Fibroblast of upper back skin (primary cell): ENCODE measurements at regions not wholly inside any gene's neighbourhood (a gene's known extent, or its start where the extent isn't known, plus 50 kb on each side); places are given as distances from the start of the nearest gene placed in this dataset.
A peak's percentile ranks its signal among the peaks of the same experiment; 100 is the strongest.
"Not testable (repeated sequence)": the region's sequence is repeated elsewhere in the genome, so short reads cannot be mapped to it uniquely, and the experiment has no call there.

Source experiments
- DNase-seq: peaks from one replicate; pipeline ENCODE4 v3.0.0-alpha.2; 2013

DNA sequence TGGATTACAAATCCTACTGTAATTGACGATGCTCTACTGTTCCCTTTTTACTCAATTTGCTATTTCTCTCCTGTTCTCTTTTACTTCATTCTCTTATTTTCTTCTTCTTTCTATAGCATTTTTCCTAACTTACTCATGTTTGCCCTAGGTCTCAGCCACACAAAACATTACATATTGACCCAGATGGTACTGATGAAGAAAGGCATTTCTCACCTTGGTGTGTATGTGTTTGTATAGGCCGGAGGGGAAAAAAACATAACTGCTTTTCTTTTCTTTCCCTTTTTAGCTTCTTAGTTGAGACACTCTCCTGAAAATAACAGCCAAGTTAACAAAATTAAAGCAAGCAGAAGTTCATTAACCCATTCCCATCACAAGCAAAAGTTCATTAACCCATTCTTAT, 1019.8 kb upstream of the CDH18 start:
- DNase-seq: no peak

DNA sequence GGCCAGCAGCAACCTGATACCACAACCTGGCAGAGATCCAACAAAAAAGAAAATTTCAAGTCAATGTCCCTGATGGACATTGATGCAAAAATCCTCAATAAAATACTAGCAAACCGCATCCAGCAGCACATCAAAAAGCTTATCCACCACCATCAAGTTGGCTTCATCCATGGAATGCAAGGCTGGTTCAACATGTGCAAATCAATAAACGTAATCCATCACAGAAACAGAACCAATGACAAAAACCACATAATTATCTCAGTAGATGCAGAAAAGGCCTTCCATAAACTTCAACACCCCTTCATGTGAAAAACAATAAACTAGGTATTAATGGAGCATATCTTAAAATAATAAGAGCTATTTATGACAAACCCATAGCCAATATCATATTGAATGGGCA, 1000.9 kb upstream of the CDH18 start:
- DNase-seq: not testable (repeated sequence)

DNA sequence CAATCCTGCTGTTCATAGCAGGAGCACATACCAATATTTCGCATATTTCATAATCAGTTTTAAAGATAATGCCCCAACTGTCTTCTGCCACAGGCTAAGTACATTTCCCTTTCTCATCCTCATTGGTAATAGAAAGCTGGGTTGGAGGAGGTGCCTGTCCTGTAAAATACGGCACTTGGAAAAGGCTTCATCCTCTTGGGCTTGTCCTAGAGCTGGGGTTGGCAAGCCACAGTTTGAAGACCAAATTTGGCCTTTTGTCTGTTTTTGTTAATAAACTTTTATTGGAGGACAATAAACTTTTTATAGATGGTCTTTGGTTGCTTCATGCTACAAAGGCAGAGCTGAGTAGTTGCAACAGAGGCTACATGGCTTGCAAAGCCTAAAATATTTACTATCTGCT, 997.8 kb upstream of the CDH18 start:
- no peak for DNase-seq

DNA sequence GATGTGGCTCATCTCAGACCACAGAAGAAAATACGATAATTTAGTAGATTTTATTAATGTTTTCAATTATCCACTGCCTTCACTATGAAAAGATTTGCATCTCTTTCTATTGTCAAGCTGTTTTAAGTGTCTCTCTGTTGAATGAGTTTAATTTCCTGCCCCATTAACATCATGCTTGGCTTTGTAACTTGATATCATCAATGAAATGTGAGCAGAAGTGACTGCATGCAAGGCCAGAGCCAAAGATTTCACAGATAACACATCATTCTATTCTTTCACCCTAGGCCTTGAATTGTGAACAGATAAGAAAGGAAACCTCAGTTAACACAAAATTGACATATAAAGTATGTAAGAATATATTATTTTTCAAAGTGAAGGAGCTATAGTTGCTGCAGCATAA, 986.4 kb upstream of the CDH18 start:
- no peak for DNase-seq

DNA sequence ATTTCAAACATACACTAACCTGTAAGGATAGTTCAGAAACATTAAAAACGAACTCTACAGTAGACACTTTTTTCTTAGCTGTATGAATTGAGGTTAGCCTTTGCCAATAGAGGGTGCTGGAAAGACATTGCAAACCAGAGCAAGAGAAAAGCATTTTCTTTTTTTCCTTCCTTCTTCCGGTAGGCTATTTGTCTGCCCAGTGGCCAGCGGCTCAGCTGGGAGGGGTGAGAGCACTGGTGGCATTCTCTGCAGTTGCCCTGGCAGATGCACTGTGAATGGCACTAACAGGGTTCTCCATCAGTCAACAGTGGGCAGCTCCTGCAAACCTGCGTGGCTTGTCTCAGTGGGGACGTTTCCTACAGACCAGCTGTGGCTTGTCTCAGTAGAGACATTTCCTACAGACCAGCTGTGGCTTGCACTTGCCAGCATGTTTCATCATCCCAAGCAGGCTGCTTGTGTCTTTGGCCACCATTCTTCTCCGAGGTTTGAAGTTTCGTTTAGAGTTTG, 984.5 kb upstream of the CDH18 start:
- peak; percentile 36 for DNase-seq

DNA sequence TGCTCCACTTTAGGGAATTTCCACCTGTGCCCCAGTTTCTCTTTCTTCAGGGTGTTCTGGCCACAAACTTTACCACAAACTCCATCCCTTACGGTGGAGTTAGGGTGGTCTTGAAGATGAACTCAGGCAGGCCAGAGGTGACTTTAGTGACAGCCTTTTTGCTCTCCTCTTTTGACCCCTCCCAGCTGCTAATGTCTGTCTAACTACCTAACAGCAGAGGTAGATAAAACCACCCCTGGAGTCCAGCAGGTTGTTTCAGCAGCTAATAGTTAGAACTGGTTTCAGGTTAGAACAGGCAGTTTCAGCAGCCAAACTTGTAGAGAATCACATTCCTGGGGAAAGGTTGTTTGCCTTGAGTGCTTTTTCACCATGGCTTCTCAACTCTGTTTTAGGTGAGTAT, 971.3 kb upstream of the CDH18 start:
- no peak for DNase-seq

DNA sequence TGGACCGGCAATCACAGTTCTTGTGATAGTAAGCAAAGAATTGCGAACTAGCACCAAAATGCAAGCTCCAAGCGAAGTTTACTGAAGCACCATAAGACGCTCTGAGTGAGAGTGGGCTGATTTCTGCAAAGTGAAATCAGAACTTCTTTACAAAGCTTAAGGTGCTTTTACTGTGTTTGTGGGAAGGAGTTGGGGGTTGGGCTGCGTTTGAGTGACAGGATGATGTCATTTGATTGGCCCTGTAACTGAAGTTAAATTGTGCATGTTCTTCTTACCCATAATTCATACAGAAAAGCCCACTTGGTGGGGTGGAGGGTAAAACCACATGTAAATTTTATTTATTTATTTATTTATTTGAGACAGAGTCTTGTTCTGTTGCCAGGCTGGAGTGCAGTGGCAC, 970.6 kb upstream of the CDH18 start:
- DNase-seq: no peak

DNA sequence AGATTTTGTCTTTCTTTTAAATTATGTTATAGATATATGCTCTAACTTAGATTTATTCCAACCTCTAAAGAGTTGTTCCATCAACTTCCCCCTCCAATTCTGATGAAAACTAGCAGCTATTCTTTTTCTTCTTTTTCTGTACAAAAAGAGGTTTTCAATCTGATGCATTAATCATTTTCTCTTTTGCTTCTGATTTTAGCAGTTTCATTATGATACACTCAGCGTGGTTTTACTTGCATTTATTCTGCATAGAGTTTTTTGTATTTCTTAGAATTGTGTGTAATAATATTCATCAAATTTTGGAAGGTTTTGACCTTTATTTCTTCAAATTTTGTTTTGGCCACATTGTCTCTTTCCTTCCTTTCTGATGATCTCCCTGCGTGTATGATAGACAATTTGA, 968.1 kb upstream of the CDH18 start:
- no peak for DNase-seq

DNA sequence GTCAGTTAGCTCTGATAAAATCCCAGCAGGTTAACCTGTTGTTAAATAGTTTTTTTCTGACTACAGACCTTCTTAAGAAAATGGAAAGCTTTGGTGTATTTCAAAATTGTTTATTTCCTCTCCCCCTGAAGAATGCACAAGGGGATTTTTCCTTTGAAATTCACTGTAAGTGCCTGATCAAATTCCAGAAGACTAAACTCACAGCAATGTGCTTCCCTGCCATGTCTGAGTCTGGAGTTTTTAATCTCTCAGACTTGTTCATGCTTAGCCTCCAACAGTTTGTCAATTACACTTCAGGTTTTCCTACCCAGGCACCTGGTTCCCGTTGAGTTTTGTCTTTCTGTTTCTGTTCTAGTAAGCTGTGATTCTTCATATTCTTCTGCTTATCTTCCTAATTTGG, 961.6 kb upstream of the CDH18 start:
- DNase-seq: no peak

DNA sequence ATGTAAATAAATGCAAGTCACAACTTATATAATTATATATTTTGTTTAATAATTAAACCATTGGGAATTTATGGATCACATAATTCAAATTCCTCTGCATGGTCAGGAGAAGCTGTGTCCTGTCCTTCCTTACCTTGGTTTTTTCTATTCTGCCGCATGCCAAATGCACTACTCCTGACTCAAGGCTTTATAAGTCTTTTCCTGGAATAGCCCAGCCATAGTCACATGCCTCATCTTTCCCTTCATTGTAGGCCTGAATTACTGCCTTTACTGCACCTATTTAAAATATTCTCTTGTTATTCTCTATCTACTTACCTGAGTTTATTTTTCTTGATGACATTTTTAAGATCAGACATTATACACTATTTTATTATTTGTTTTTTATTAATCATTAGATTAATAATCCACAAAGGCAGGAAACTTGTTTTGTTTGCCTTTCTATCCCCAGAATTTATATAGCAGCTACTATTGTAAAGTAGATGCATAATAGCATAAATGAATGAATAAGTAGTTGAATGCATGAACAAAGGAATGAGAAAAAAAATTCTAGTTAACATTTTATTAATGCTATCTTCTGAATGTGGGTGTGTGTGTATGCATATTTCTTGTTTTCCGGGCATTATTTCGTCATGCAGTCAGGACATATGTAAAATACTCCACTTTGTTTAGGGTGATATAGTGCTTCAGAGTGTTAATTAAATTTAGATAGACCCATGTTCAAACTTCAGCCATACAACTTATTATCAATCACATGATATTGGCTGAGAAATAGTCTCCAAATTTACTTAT, 955.4 kb upstream of the CDH18 start:
- not testable (repeated sequence) for DNase-seq

DNA sequence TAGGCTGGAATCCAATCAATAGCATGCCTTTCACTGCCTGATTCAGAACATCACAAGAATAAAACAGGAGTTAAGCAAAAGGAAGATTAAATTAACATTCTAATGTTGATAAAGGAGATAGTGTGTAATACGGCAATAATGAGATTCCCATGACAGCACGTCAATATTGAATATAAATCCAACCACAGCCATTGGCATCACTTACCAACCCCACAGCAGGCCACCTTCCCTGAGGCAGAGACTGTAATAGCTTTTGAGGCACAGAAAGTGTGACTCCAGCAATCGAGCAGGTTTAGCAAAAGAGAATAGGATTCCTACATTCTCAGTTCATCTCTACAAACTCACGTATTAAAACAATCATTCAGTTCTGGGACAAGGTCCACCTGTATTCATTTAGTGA, 954.6 kb upstream of the CDH18 start:
- DNase-seq: not testable (repeated sequence)

DNA sequence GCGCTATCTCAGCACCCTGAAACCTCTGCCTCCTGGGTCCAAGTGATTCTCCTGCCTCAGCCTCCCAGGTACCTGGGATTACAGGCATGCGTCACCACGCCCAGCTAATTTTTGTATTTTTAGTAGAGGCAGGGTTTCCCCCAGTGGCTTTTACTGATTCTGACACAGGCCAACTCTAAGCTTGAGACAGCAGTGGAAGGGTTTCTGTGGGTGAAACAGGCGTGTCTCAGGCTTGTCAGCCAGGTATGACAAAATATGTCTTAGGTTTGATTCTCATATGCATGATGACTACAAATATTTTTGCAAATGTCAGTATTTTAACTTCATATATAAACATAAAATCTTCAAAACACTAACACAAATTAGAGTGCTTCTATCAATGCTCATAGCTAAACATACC, 952.8 kb upstream of the CDH18 start:
- DNase-seq: not testable (repeated sequence)

DNA sequence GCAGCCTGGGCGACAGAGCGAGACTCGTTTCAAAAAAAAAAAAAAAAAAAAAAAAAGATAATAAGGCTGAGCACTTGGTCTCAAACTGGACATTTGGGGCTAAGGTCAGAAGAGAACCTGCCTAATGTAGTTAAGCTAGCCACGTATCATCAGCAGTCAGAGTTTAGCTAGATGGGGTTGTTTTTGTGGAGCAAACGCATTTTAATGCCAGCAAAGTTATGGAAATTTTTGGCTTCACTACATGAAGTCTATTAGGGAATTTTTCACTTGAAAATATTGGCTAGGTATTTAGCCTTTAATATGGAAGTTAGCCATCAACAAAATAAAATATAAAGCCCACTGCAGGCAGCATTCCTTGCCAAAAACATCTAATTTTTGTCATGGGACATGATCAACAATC, 902.9 kb upstream of the CDH18 start:
- not testable (repeated sequence) for DNase-seq

DNA sequence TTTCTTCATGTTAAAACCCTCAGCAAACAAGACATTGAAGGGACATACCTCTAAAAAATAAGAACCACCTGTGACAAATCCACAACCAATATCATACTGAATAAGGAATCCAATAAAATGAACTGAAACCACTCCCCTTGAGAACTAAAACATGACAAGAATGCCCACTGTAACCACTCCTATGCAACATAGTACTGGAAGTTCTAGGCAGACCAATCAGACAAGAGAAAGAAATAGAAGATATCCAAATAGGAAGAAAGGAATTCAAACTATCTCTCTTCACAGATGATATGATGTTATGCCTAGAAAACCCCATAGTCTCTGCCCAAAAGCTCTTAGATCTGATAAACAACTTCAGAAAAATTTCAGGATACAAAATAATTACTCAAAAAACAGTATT, 887.7 kb upstream of the CDH18 start:
- not testable (repeated sequence) for DNase-seq

DNA sequence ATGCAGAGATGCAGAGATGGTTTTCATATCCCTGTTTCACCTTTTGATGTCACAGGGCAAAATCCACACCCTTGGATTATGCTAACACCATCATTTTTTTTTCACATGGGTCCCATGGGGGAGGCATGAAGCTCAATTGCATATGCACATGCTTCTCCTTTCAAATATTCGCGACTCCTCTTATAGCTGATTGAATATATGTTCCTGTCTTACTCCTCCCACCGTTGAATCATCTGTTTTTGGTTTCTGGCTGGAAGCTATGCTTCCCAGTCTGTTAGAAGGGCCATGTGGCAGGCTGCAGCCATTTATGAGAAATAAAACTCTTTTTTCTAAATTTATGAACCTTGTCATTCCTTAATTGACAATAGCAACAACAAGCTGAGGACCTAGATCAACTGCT, 877.9 kb upstream of the CDH18 start:
- not testable (repeated sequence) for DNase-seq

DNA sequence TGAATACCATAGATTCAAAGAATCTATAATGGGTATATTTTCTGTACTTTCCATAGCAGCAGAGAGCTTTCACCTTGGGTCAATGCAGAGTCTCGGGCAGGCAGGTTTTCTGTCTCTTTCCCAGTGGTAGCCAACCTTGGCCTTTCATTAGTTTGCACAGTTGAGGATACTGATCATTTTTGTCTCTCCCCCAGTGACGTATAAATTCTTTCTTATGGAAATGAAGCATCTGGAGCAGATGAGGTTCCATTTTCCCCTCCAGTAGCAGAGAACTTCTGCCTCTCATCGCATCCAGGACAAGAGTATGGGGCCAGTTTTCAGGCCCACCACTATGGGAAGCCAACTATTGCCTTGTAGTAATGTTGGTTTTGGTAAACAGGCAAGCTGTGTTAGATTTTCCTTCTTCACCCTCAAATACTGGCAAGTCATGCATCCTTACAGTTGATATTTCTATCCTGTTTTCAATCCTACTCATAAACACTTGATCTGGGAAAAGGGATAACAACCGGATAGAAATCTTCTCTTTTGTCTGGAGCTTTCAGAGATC, 845.2 kb upstream of the CDH18 start:
- DNase-seq: no peak

DNA sequence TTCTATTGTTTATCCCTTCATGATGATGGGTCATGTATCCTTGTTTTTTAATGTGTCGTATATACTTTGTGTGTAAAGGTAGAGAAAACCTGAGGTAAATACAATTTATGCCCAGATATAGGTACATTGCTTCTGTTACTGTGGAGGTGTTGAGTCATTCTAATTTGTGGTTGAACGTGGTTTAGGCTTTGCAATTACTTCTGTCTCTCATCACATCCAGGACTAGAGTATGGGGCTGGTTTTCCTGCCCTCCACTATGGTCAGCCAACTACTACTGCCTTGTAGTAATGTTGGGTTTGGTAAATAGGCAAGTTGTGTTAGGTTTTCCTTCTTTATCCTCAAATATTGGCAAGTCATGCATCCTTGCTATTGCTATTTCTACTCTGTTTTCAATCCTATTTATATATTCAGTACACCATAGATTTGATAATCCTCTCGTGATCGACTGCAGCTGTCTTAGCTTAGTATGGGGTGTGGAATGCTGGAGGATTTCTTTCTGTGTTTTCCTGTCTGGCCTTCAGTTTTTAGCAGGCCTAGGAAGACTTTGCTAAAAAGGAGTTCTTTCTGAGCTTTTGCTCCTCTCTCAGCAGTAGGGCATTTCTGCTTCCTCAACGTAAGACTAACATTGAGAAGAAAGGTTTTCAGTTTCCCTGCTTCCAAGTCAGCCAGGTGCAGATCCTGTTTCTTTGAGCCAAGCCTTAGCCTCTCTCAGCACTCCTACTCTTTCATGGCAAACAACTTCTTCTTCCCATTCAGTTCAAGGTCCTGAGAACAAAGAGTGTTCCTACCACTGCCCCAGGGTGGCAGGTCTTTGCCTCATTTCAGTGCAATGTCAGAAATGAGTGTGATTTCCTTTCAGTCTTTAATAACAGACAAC, 844.4 kb upstream of the CDH18 start:
- DNase-seq: peak; percentile 8

DNA sequence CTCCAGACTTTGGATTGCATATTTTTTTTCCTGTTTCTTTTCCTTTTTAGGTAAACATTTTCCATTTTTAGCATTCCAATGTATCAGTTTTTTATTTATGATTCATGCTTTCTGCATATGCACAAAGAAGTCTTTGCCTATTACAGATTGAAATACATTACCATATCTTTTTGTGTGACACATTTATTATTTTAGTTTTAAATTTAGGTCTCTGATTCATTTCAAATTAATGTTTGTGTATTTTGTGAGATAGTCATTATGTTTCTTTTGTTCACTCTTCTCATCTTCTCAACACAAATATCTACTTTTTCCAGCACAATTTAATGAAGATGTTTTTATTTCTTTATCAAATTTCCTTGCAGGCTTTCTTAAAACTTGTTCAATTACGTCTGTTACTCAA, 838.0 kb upstream of the CDH18 start:
- peak; percentile 2 for DNase-seq

DNA sequence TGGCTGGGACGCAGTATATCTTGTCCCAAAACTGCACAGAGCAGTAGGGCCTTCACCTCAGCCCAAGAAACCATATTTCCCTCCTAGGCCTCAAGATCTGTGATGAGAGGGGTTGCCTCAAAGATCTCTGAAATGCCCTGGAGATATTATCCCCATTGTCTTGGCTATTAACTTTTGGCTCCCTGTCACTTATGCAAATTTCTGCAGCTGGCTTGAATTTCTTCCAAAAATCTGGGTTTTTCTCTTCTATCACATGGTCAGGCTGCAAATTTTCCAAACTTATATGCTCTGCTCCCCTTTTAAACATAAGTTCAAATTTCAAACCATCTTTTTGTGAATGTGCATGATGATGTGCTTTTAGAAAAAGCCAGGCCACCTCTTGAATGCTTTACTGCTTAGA, 809.2 kb upstream of the CDH18 start:
- DNase-seq: not testable (repeated sequence)

DNA sequence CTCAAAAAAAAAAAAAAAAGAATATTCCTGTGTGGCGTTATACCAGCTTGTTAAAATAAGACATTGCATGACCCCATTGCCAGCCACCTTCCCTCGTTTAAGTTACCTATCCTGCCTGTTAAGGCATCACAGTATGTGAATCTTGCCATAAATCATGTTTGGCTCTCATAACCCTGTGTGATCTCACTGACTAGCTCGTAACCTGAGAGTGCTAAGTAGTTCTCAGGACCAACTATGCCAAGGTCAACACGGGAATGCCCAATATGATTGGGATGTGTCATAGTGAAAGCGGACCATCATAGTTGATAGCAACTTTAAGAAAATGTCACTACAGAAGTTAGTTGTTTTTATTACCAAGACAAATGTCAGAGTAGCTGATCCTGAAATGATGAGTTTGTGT, 796.8 kb upstream of the CDH18 start:
- not testable (repeated sequence) for DNase-seq

DNA sequence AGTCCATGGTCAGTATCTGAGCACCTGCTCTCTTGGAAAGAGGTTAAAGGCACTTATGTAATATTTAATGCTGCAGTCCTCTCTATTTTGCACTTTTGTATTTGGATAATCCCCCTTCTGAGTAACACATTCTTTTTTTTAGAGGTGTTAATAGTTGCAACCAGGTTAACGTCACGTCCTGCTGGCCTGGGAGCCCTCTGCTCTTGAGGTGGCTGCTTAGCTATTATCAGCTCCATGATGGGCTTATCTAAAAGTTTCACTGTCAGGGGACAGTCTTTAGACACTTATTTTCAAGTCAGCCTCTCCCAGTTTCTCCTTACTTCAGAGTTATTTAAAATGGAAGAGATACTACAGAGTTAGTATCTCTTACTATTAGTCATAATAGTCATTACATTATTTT, 795.5 kb upstream of the CDH18 start:
- DNase-seq: not testable (repeated sequence)

DNA sequence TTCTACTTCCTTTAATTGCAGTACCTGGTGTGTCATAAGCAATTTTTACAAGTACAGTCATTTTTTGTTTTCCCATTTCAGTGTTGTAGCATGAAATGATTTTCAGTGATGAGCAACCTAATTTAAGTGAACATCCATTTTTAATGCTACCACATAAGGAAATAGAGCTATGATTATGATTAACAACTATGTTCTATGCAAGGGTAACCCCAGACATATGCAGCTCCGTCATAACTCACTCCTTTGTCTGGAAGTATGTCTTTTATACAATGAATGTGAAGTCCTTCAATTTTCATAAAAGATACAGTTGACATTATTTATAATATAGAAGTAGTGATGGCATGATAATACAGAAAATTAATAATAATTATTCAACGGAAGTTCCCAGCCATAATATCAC, 783.3 kb upstream of the CDH18 start:
- not testable (repeated sequence) for DNase-seq

DNA sequence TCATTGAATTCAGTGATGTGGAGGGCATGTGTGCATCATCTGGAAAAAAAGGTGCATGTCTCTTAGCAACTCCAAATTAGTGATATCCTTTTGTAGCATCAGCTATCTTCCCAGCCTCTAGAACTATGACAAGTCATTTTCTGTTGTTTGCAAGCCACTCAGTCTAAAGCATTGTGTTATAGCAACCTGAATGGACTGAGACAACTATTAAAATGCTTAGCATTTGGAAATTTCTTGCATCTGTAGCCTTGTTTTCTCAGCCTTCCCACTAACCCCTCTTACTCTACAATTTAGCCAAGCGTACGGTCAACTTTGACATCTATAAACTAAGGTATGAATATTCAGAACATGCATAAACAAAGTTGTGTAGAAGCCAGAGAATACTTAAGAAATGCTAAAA, 777.1 kb upstream of the CDH18 start:
- not testable (repeated sequence) for DNase-seq

DNA sequence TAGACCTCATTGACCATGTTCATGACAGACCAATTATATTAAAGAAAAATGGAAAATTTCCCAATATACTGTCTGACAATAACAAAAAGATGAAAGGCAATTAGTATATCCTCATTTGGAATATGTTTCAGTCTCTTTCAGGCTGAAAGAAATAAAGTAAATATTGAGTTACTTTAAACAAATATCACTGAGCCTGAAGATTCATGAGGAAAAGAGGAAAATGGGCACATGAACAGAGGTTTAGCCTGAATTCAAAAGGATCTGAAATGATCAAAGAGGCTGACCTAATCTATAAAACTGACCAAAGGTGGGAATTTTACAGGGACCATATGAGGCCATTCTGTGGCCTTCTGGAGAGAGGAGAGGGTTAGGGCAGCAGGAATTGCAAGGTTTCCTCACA, 771.5 kb upstream of the CDH18 start:
- not testable (repeated sequence) for DNase-seq
